Lower leg skin (tissue), 4 donors: ENCODE measurements at regions not wholly inside any gene's neighbourhood (a gene's known extent, or its start where the extent isn't known, plus 50 kb on each side); places are given as distances from the start of the nearest gene placed in this dataset.

Experiments
- DNase-seq, 2 donors: peaks; one replicate each; pipeline ENCODE4 v3.0.0-alpha.2; 2019; ENCODE audit warnings: low spot score in 2 of 2
- H3K4me3 ChIP-seq: fragments of 200-600 bp; sonication (generic); 2 replicates; pipeline ENCODE4 v1.5.1; 2017; ENCODE audit warnings: mild to moderate bottlenecking, low read depth; ENCODE audit not compliant: poor library complexity, severe bottlenecking
- POLR2A ChIP-seq, 2 donors: fragments of 450-650 bp; IDR thresholded peaks; one replicate each; pipeline ENCODE4 v1.6.1; 2016 to 2017; ENCODE audit warnings: antibody characterized with exemption in 2 of 2, mild to moderate bottlenecking in 1 of 2, moderate library complexity in 1 of 2
- WGBS, 2 donors: methylation state at CpG; one replicate each; pipeline ENCODE4 v1.1.5; 2018; 5-methylcytosine and 5-hydroxymethylcytosine counted together
- intact Hi-C: fragments of 100-400 bp; cut with DNase I; formaldehyde crosslinking; loops from one replicate; pipeline ENCODE4 v1.15.0; 2023; ENCODE audit warnings: low total_unique reads
- TF ChIP-seq, protein P1 (sequence below), 3 donors: fragments of 450-650 bp; IDR thresholded peaks; one replicate each; pipeline ENCODE4 v1.5.1; 2016; ENCODE audit warnings: antibody characterized with exemption in 3 of 3, mild to moderate bottlenecking in 3 of 3, moderate library complexity in 2 of 3

DNA sequence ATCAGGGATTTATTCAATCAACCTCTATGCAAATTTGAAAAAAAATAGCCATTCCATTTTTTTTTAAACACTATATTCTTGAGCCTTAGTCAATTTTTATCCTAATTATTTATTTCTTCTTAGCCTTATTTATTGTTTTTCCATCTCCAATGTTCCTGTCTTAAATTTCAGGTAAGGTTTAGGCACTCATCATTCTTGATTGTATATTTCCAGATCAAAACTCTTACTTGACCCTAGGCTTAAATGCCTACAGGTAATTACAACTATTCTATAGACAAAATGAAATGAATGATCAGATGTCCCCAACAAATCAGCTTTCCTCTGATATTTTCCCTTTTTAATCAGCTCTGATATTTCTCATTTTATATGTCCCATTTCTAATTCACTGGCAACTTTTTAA lies 402.6 kb upstream of the EPHA7 start:
- no peak overlapping the region for H3K4me3 ChIP-seq
- intact Hi-C loops = no loop called here
- DNase-seq = no peak
- TF ChIP-seq, protein P1, sequence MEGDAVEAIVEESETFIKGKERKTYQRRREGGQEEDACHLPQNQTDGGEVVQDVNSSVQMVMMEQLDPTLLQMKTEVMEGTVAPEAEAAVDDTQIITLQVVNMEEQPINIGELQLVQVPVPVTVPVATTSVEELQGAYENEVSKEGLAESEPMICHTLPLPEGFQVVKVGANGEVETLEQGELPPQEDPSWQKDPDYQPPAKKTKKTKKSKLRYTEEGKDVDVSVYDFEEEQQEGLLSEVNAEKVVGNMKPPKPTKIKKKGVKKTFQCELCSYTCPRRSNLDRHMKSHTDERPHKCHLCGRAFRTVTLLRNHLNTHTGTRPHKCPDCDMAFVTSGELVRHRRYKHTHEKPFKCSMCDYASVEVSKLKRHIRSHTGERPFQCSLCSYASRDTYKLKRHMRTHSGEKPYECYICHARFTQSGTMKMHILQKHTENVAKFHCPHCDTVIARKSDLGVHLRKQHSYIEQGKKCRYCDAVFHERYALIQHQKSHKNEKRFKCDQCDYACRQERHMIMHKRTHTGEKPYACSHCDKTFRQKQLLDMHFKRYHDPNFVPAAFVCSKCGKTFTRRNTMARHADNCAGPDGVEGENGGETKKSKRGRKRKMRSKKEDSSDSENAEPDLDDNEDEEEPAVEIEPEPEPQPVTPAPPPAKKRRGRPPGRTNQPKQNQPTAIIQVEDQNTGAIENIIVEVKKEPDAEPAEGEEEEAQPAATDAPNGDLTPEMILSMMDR (IDR thresholded peaks at IDR 0.05) = no peak
- no peak for TF ChIP-seq POLR2A (IDR thresholded peaks at IDR 0.05)

DNA sequence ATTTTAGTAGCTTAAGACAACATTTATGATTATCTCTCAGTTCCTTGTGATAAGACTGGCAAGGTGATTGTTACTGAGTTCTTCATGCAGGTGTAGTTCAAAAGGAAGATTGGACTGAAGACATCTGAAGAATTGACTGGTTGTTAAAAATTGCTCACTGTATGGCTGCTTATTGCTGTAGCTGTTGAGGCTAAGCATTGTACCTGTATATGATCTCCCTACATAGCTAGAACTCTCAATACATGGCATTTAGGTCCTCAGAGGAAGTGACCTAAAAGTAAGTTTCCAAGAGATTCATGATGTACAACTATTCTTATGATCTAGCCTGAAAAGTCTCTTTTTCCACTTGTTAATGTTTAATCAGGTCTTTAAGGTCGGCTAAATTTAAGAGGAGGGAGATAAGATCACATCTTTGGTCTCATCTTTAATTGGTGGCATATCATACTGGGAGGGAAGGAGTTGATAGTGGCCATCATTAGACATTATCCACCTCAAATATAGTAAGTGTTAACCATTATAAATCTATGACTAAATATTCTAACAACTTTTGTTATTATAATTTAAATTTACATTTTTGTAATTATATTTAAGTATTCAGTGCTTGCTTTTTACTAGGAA lies 401.2 kb upstream of the EPHA7 start:
- TF ChIP-seq, protein P1 (IDR thresholded peaks at IDR 0.05) = no peak
- no peak for TF ChIP-seq POLR2A (IDR thresholded peaks at IDR 0.05)
- WGBS, 2 donors = 51 to 73% methylated on average over 1 of the region's 1 CpG
- intact Hi-C loops = no loop called here

GRCh38 chr6:93819189-93819588 lies 399.8 kb upstream of the EPHA7 start:
- intact Hi-C loops = no loop called here
- H3K4me3 ChIP-seq = no peak overlapping the region
- no peak for DNase-seq
- 10 to 16% methylated on average over 3 of the region's 3 CpGs for WGBS, 2 donors
- TF ChIP-seq POLR2A (IDR thresholded peaks at IDR 0.05) = no peak
- TF ChIP-seq, protein P1 (IDR thresholded peaks at IDR 0.05) = no peak

More for the DNA sequence above, 401.2 kb upstream of the EPHA7 start:
- DNase-seq = no peak
- no peak overlapping the region for H3K4me3 ChIP-seq

- H3K4me3 ChIP-seq = no peak overlapping the region
- TF ChIP-seq, protein P1 (IDR thresholded peaks at IDR 0.05) = no peak
- no peak for TF ChIP-seq POLR2A (IDR thresholded peaks at IDR 0.05)
- intact Hi-C loops = no loop called here
- DNase-seq = no peak
Observed at GRCh38 chr6:93817937-93818336, 398.6 kb upstream of the EPHA7 start.

- no peak for DNase-seq
- intact Hi-C loops = no loop called here
- 85 to 90% methylated on average over 4 of the region's 4 CpGs for WGBS, 2 donors
- TF ChIP-seq, protein P1 (IDR thresholded peaks at IDR 0.05) = no peak
- no peak for TF ChIP-seq POLR2A (IDR thresholded peaks at IDR 0.05)
- no peak overlapping the region for H3K4me3 ChIP-seq
Observed at GRCh38 chr6:93806409-93807270, 387.3 kb upstream of the EPHA7 start.
